Stomach smooth muscle (tissue), 2 donors: ENCODE measurements at regions not wholly inside any gene's neighbourhood (a gene's known extent, or its start where the extent isn't known, plus 50 kb on each side); places are given as distances from the start of the nearest gene placed in this dataset.

Experiments
- H3K27ac ChIP-seq: one replicate; pipeline ENCODE4 v1.7.0; 2013; ENCODE audit warnings: mild to moderate bottlenecking, low read length, inconsistent platforms
- H3K27me3 ChIP-seq, 2 donors: one replicate each; pipeline ENCODE4 v1.7.0; 2013; ENCODE audit warnings: low read length in 2 of 2; ENCODE audit not compliant: insufficient read depth in 2 of 2, control insufficient read depth in 1 of 2
- H3K36me3 ChIP-seq, 2 donors: one replicate each; pipeline ENCODE4 v1.7.0; 2013; ENCODE audit warnings: low read length in 2 of 2; ENCODE audit not compliant: control insufficient read depth in 2 of 2, insufficient read depth in 2 of 2
- H3K4me1 ChIP-seq: one replicate; pipeline ENCODE4 v1.7.0; 2013; ENCODE audit warnings: low read length; ENCODE audit not compliant: control insufficient read depth, insufficient read depth
- H3K4me3 ChIP-seq, 2 donors: one replicate each; pipeline ENCODE4 v1.7.0; 2013; ENCODE audit warnings: low read length in 2 of 2
- H3K9ac ChIP-seq, 2 donors: one replicate each; pipeline ENCODE4 v1.7.0; 2013; ENCODE audit warnings: low read length in 2 of 2, mild to moderate bottlenecking in 1 of 2
- H3K9me3 ChIP-seq, 2 donors: one replicate each; pipeline ENCODE4 v1.7.0; 2013; ENCODE audit warnings: low read length in 2 of 2; ENCODE audit not compliant: control insufficient read depth in 2 of 2
- donor health status: healthy.
- donor health status: Pancreatic carcinoma.

DNA sequence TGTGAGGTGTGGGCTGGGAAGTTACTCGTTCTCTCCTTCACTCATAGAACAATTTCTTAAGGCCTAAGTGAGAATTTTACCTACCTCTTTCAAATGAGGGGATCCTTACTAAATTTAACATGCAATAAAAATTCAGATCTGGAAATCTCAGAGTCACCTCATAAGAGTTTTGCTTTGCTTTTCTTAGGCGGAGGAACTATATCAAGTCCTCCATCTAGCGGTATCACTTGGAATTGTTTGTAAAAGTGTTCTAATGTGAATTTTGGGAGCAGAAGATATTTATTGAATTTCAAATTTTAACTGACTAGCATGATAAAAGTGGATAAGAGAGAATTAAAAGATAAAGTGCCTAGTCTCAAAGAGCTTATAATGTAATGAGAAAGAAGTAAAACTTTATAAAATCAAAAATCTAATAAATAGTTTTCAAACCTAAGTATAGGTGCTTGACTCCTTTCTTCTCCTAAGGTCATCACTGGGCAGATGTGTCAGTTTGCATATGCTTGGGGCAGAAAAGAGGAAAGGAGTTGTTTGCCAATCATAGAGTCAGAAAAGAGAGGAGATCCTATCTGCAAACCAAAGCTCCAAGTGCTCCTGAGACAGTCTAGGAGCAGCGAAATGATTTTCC is 145.7 kb upstream of the DAB2 start:
- Histone ChIP-seq H3K27me3 (no peaks in the 10 kb centered on the region), H3K4me3 (no peak overlapping the region), H3K9me3 (no peaks in the 10 kb centered on the region), H3K27ac (no peak overlapping the region), H3K9ac (no peak overlapping the region), H3K36me3 (no peaks in the 10 kb centered on the region), H3K4me1 (no peaks in the 10 kb centered on the region)

DNA sequence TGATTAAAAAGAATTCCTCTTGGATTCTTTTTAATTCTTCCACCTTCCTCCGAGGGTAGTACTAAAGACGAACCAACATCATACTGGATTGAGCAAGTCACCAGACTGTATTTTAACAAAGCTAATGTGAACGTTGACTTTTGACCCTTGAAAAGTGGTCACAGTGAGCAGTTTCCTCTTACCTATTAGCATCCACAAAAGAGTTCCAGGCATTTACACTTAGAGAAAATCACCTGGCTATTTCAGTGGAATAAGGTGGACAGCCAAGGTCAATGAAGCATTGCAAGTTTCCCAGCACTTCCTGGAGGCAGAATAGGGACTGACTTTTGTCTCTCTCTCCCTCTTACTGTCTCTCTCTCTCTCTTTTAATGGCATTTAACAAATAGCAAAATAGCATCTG is 145.1 kb upstream of the DAB2 start:
- no peak overlapping the region for H3K9ac ChIP-seq
- no peaks in the 10 kb centered on the region for H3K4me1 ChIP-seq
- H3K36me3 ChIP-seq: no peaks in the 10 kb centered on the region
- no peak overlapping the region for H3K4me3 ChIP-seq
- no peaks in the 10 kb centered on the region for H3K9me3 ChIP-seq
- no peak overlapping the region for H3K27ac ChIP-seq
- no peaks in the 10 kb centered on the region for H3K27me3 ChIP-seq

- Histone ChIP-seq H3K4me3 (no peak overlapping the region), H3K36me3 (no peaks in the 10 kb centered on the region), H3K27ac (no peak overlapping the region), H3K4me1 (no peaks in the 10 kb centered on the region), H3K9ac (no peak overlapping the region), H3K9me3 (no peaks in the 10 kb centered on the region), H3K27me3 (no peaks in the 10 kb centered on the region)
These were observed 142.1 kb upstream of the DAB2 start for GRCh38 chr5:39566891-39567290.

DNA sequence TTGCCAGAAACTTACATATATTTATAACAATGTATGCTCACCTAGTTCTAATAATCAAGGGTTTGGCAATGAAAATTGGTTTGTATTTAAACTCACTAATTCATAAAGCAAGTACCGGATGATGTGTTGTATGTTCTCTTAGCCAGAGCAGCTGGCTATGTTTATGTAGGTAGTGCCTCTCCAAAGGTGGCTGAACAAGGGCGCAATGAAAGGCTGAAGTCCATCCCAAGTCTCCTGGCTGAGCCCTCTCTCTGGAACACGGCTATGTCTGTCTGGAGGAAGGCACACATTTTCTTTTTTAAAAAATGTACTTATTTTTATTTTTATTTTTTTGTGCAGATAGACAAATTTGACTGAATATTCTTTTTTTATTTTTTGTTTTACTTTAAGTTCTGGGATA is 141.2 kb upstream of the DAB2 start:
- no peak overlapping the region for H3K4me3 ChIP-seq
- H3K9me3 ChIP-seq: no peaks in the 10 kb centered on the region
- H3K27ac ChIP-seq: no peak overlapping the region
- H3K27me3 ChIP-seq: no peaks in the 10 kb centered on the region
- H3K4me1 ChIP-seq: no peaks in the 10 kb centered on the region
- H3K36me3 ChIP-seq: no peaks in the 10 kb centered on the region
- no peak overlapping the region for H3K9ac ChIP-seq

DNA sequence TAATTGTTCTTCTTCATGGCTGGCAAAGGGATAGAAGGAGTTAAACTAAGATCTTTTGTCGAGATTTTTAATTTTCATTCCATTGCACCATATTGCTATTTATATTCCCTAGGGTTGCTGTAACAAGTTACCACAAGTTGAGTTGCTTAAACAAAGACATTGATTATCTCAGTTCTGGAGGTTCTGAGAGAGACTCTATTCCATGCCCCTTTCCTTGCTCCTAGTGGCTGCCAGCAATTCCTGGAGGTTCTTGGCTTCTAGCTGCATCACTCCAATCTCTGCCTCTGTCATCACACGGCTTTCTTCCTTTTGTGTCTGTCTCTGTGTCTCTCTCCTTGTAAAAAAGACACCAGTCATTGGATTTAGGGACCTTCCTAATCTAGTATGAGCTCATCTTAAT is 136.6 kb upstream of the DAB2 start:
- no peaks in the 10 kb centered on the region for H3K36me3 ChIP-seq
- no peak overlapping the region for H3K27ac ChIP-seq
- H3K27me3 ChIP-seq: no peaks in the 10 kb centered on the region
- no peaks in the 10 kb centered on the region for H3K4me1 ChIP-seq
- no peak overlapping the region for H3K4me3 ChIP-seq
- H3K9ac ChIP-seq: no peak overlapping the region
- H3K9me3 ChIP-seq: no peaks in the 10 kb centered on the region

GRCh38 chr5:39560726-39561125 is 135.9 kb upstream of the DAB2 start:
- H3K4me1 ChIP-seq: no peaks in the 10 kb centered on the region
- no peak overlapping the region for H3K27ac ChIP-seq
- no peak overlapping the region for H3K4me3 ChIP-seq
- no peaks in the 10 kb centered on the region for H3K9me3 ChIP-seq
- H3K27me3 ChIP-seq: no peaks in the 10 kb centered on the region
- H3K9ac ChIP-seq: no peak overlapping the region
- no peaks in the 10 kb centered on the region for H3K36me3 ChIP-seq

DNA sequence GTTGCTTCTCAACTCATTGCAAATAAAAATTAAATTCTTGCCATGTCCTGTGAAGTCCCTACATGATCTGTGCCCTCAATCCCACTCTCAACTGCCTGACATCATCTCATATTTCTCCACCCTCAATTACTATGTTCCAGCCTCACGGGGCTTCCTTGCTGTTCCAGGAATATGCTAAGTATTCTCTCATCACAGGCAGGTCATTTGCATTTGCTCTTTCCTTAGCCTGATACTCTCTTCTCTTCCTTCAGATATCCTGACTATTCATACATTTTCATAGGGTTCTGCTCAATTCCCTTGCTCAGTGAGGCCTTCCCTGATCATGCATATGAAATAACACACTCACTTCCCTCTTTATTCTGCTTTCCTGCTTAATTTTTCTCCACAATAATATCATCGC is 135.1 kb upstream of the DAB2 start:
- no peak overlapping the region for H3K27ac ChIP-seq
- no peaks in the 10 kb centered on the region for H3K27me3 ChIP-seq
- no peaks in the 10 kb centered on the region for H3K9me3 ChIP-seq
- H3K4me1 ChIP-seq: no peaks in the 10 kb centered on the region
- H3K4me3 ChIP-seq: no peak overlapping the region
- H3K36me3 ChIP-seq: no peaks in the 10 kb centered on the region
- H3K9ac ChIP-seq: no peak overlapping the region

DNA sequence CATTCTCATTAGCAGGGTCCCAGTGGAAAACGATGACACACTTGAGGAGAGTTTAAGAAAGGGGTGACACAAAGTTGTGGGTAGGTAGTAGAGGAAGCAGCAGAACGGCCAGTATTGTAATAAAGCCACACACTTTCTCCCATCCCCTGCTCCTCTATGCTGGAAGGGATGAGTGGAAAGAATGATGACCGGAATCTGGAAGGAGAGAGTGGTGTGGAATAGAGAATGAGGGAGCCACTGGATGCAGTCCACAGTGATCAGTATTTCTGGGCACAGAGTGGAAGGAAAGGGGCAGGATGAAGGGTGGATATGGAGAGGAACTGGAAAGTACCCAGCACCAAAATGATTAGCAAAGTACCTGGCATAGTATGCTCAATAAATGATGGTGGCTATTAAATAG is 133.8 kb upstream of the DAB2 start:
- H3K27ac ChIP-seq: no peak overlapping the region
- H3K4me3 ChIP-seq: no peak overlapping the region
- no peaks in the 10 kb centered on the region for H3K9me3 ChIP-seq
- H3K27me3 ChIP-seq: no peaks in the 10 kb centered on the region
- no peaks in the 10 kb centered on the region for H3K4me1 ChIP-seq
- no peak overlapping the region for H3K9ac ChIP-seq
- H3K36me3 ChIP-seq: no peaks in the 10 kb centered on the region

GRCh38 chr5:39555788-39556187 is 131.0 kb upstream of the DAB2 start:
- H3K9ac ChIP-seq: no peak overlapping the region
- no peaks in the 10 kb centered on the region for H3K36me3 ChIP-seq
- no peak overlapping the region for H3K4me3 ChIP-seq
- no peaks in the 10 kb centered on the region for H3K27me3 ChIP-seq
- H3K9me3 ChIP-seq: no peaks in the 10 kb centered on the region
- H3K4me1 ChIP-seq: no peaks in the 10 kb centered on the region
- no peak overlapping the region for H3K27ac ChIP-seq

- H3K27me3 ChIP-seq: no peaks in the 10 kb centered on the region
- H3K4me3 ChIP-seq: peak overlapping the region; percentile 24 to 29
- no peak overlapping the region for H3K27ac ChIP-seq
These were observed 122.9 kb upstream of the DAB2 start for GRCh38 chr5:39547553-39548154.

GRCh38 chr5:39544941-39545340 is 120.2 kb upstream of the DAB2 start:
- Histone ChIP-seq H3K4me3 (no peak overlapping the region), H3K9ac (no peak overlapping the region), H3K36me3 (no peaks in the 10 kb centered on the region), H3K27me3 (no peaks in the 10 kb centered on the region), H3K9me3 (no peaks in the 10 kb centered on the region), H3K27ac (no peak overlapping the region), H3K4me1 (peaks cover 3% of the 10 kb centered on the region)

More at GRCh38 chr5:39547553-39548154, 122.9 kb upstream of the DAB2 start:
- Histone ChIP-seq H3K9ac (peak overlapping the region in 1 of 2 donors; percentile 32), H3K9me3 (no peaks in the 10 kb centered on the region), H3K4me1 (peaks cover 3% of the 10 kb centered on the region), H3K36me3 (no peaks in the 10 kb centered on the region)
